WTC11 (cell line): ENCODE measurements at regions not wholly inside any gene's neighbourhood (a gene's known extent, or its start where the extent isn't known, plus 50 kb on each side); places are given as distances from the start of the nearest gene placed in this dataset.

Source experiments
- ATAC-seq: fragments of 200-7000 bp; cut with Tn5 transposase; 2 replicates; pipeline ENCODE4 v1.10.0; 2021; ENCODE audit warnings: mild to moderate bottlenecking, moderate library complexity
- CTCF ChIA-PET: fragments of 300-600 bp; sonication (Branson Sonifier 250); formaldehyde crosslinking; loops from one replicate; lab custom pipeline; 2021; ENCODE audit warnings: antibody characterized with exemption; lab: Charles Lee
- POLR2A ChIA-PET: fragments of 350-600 bp; sonication (Branson Sonifier 250); formaldehyde crosslinking; loops from one replicate; lab custom pipeline; 2021; ENCODE audit warnings: antibody characterized with exemption; lab: Charles Lee
- DNase-seq: peaks from one replicate; pipeline ENCODE4 v3.0.0; 2021; ENCODE audit warnings: low spot score
- H3K27ac Mint-ChIP-seq: 2 replicates; pipeline ENCODE4 v1.8.0; 2021; ENCODE audit warnings: mixed read lengths
- H3K27me3 Mint-ChIP-seq: 2 replicates; pipeline ENCODE4 v1.8.0; 2021; ENCODE audit warnings: low read depth, mild to moderate bottlenecking, moderate library complexity, mixed read lengths
- H3K36me3 Mint-ChIP-seq: 2 replicates; pipeline ENCODE4 v1.8.0; 2021; ENCODE audit warnings: mixed read lengths
- H3K4me1 Mint-ChIP-seq: 2 replicates; pipeline ENCODE4 v1.8.0; 2022; ENCODE audit warnings: mixed read lengths
- H3K4me3 Mint-ChIP-seq: 2 replicates; pipeline ENCODE4 v1.8.0; 2021; ENCODE audit warnings: mild to moderate bottlenecking, moderate library complexity, mixed read lengths
- H3K9me3 Mint-ChIP-seq: 2 replicates; pipeline ENCODE4 v1.8.0; 2021; ENCODE audit warnings: mixed read lengths
- ELF4 ChIP-seq: sonication (generic); formaldehyde crosslinking; IDR thresholded peaks from 2 replicates; pipeline ENCODE4 v1.8.1; 2022; ENCODE audit warnings: low read depth, mild to moderate bottlenecking, moderate library complexity, missing genetic modification reagents
- ERG ChIP-seq: fragments of 250-450 bp; sonication (Bioruptor Pico); IDR thresholded peaks from 2 replicates; pipeline ENCODE4 v1.8.0; 2021; ENCODE audit warnings: mild to moderate bottlenecking
- GABPB1 ChIP-seq: sonication (generic); formaldehyde crosslinking; IDR thresholded peaks from 2 replicates; pipeline ENCODE4 v1.8.1; 2023; ENCODE audit warnings: mild to moderate bottlenecking, missing genetic modification reagents
- IRF2 ChIP-seq: sonication (generic); formaldehyde crosslinking; IDR thresholded peaks from 2 replicates; pipeline ENCODE4 v1.8.0; 2022; ENCODE audit warnings: low read depth, missing genetic modification reagents, borderline replicate concordance
- JAZF1 ChIP-seq: fragments of 250-450 bp; sonication (Bioruptor Pico); IDR thresholded peaks from 2 replicates; pipeline ENCODE4 v1.9.0; 2021; ENCODE audit warnings: moderate library complexity, mild to moderate bottlenecking, inconsistent platforms
- JUN ChIP-seq: sonication (generic); formaldehyde crosslinking; IDR thresholded peaks from 2 replicates; pipeline ENCODE4 v1.8.0; 2023; ENCODE audit warnings: mild to moderate bottlenecking, missing genetic modification reagents
- NFATC4 ChIP-seq: fragments of 250-450 bp; sonication (Bioruptor Pico); IDR thresholded peaks from 2 replicates; pipeline ENCODE4 v1.9.0; 2021; ENCODE audit warnings: mild to moderate bottlenecking
- NFYB ChIP-seq: sonication (generic); formaldehyde crosslinking; conservative IDR thresholded peaks from 2 replicates; pipeline ENCODE4 v1.8.0; 2022; ENCODE audit warnings: low read depth, missing genetic modification reagents
- NR3C1 ChIP-seq: sonication (generic); formaldehyde crosslinking; conservative IDR thresholded peaks from 2 replicates; pipeline ENCODE4 v1.8.1; 2023; ENCODE audit warnings: low read depth, mild to moderate bottlenecking, missing genetic modification reagents
- OVOL2 ChIP-seq: fragments of 250-450 bp; sonication (Bioruptor Pico); IDR thresholded peaks from 2 replicates; pipeline ENCODE4 v1.9.0; 2021; ENCODE audit warnings: mild to moderate bottlenecking, borderline replicate concordance
- PRDM15 ChIP-seq: sonication (generic); formaldehyde crosslinking; IDR thresholded peaks from 2 replicates; pipeline ENCODE4 v1.8.0; 2022; ENCODE audit warnings: missing genetic modification reagents
- PRRX2 ChIP-seq: fragments of 250-450 bp; sonication (Bioruptor Pico); IDR thresholded peaks from 2 replicates; pipeline ENCODE4 v1.8.0; 2021; ENCODE audit warnings: mild to moderate bottlenecking
- SMAD3 ChIP-seq: sonication (generic); formaldehyde crosslinking; IDR thresholded peaks from 2 replicates; pipeline ENCODE4 v1.8.0; 2022; ENCODE audit warnings: missing genetic modification reagents, mild to moderate bottlenecking, borderline replicate concordance
- TCF7 ChIP-seq: sonication (generic); formaldehyde crosslinking; IDR thresholded peaks from 2 replicates; pipeline ENCODE4 v1.8.0; 2022; ENCODE audit warnings: mild to moderate bottlenecking, low read depth, missing genetic modification reagents, moderate library complexity
- TEAD4 ChIP-seq: sonication (generic); formaldehyde crosslinking; IDR thresholded peaks from 2 replicates; pipeline ENCODE4 v1.8.0; 2022; ENCODE audit warnings: mild to moderate bottlenecking, missing genetic modification reagents
- USF2 ChIP-seq: sonication (generic); formaldehyde crosslinking; IDR thresholded peaks from 2 replicates; pipeline ENCODE4 v1.8.1; 2023; ENCODE audit warnings: mild to moderate bottlenecking, missing genetic modification reagents, moderate library complexity
- ZNF317 ChIP-seq: sonication (generic); formaldehyde crosslinking; IDR thresholded peaks from 2 replicates; pipeline ENCODE4 v1.8.1; 2023; ENCODE audit warnings: low read depth, mild to moderate bottlenecking, moderate library complexity, missing genetic modification reagents, borderline replicate concordance
- ZNF396 ChIP-seq: fragments of 250-450 bp; sonication (Bioruptor Pico); IDR thresholded peaks from 2 replicates; pipeline ENCODE4 v1.8.0; 2021; ENCODE audit warnings: mild to moderate bottlenecking, moderate library complexity, borderline replicate concordance
- ZNF416 ChIP-seq: fragments of 250-450 bp; sonication (Bioruptor Pico); IDR thresholded peaks from 2 replicates; pipeline ENCODE4 v1.9.0; 2021; ENCODE audit warnings: mild to moderate bottlenecking, inconsistent platforms
- ZNF423 ChIP-seq: fragments of 250-450 bp; sonication (Bioruptor Pico); IDR thresholded peaks from 2 replicates; pipeline ENCODE4 v2.1.2; 2022; ENCODE audit warnings: mild to moderate bottlenecking, moderate library complexity
- TF ChIP-seq, protein P1 (sequence below): fragments of 250-450 bp; sonication (Bioruptor Pico); IDR thresholded peaks from 2 replicates; pipeline ENCODE4 v1.9.0; 2021; ENCODE audit warnings: mild to moderate bottlenecking
- TF ChIP-seq, protein P2 (sequence below): sonication (generic); formaldehyde crosslinking; IDR thresholded peaks from 2 replicates; pipeline ENCODE4 v1.8.1; 2023; ENCODE audit warnings: mild to moderate bottlenecking, missing genetic modification reagents
- TF ChIP-seq, protein P3 (sequence below): fragments of 250-450 bp; sonication (Bioruptor Pico); IDR thresholded peaks from 2 replicates; pipeline ENCODE4 v1.9.0; 2021; ENCODE audit warnings: moderate library complexity, mild to moderate bottlenecking, inconsistent platforms, borderline replicate concordance
- TF ChIP-seq, protein P4 (sequence below): sonication (generic); formaldehyde crosslinking; IDR thresholded peaks from 2 replicates; pipeline ENCODE4 v1.8.1; 2022; ENCODE audit warnings: missing genetic modification reagents, borderline replicate concordance

DNA sequence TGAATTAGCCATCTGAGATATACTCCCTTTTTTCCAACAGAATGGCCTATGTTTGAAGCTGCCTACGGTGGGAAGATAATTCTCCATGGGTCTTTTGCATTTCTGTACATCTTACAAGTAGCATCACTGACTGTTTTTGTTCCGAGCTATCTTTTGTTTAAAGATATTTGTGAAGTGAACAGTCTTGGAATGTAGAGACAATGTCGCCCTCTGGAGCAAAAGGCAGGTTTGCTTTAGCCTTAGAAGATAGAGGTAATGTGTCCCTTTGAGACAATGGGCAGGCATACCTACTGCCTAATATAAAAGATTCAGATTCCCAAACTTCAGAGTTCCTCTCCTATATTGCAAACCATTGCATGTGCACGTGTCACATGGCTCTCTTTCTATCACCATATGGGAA, 347.8 kb upstream of the CNR1 start:
- no peaks in the 10 kb centered on the region for H3K27me3 Mint-ChIP-seq
- CTCF ChIA-PET, result no interaction called here
- DNase-seq, result no peak
- peaks cover 10% of the 10 kb centered on the region for H3K36me3 Mint-ChIP-seq
- no peak for ATAC-seq
- H3K4me1 Mint-ChIP-seq, result 0 out of 2 replicates have a peak, but pooled peaks cover 3% of the 10 kb centered on the region
- TF ChIP-seq JAZF1 (CRISPR knock-in tag) (no peak), SMAD3 (CRISPR knock-in tag) (no peak), TCF7 (CRISPR knock-in tag) (no peak), USF2 (CRISPR knock-in tag) (no peak), PRRX2 (CRISPR knock-in tag) (no peak), NR3C1 (CRISPR knock-in tag) (no peak), ZNF416 (CRISPR knock-in tag) (no peak), ELF4 (no peak)
- POLR2A ChIA-PET, result no interaction called here
- H3K27ac Mint-ChIP-seq, result no peak overlapping the region
- no peak overlapping the region for H3K4me3 Mint-ChIP-seq
- H3K9me3 Mint-ChIP-seq, result peaks cover 29% of the 10 kb centered on the region

GRCh38 chr6:88513471-88513870, 347.3 kb upstream of the CNR1 start:
- CTCF ChIA-PET, result no interaction called here
- DNase-seq (no peak), ATAC-seq (no peak)
- POLR2A ChIA-PET, result no interaction called here
- Mint-ChIP-seq H3K36me3 (peaks cover 12% of the 10 kb centered on the region), H3K27ac (no peak overlapping the region), H3K4me1 (0 out of 2 replicates have a peak, but pooled peaks cover 3% of the 10 kb centered on the region), H3K27me3 (no peaks in the 10 kb centered on the region), H3K9me3 (peaks cover 31% of the 10 kb centered on the region), H3K4me3 (no peak overlapping the region)
- no peak for TF ChIP-seq ZNF396 (CRISPR knock-in tag)
- TF ChIP-seq ZNF423, result no peak
- TF ChIP-seq NFATC4 (CRISPR knock-in tag), result no peak
- TF ChIP-seq, protein P1, sequence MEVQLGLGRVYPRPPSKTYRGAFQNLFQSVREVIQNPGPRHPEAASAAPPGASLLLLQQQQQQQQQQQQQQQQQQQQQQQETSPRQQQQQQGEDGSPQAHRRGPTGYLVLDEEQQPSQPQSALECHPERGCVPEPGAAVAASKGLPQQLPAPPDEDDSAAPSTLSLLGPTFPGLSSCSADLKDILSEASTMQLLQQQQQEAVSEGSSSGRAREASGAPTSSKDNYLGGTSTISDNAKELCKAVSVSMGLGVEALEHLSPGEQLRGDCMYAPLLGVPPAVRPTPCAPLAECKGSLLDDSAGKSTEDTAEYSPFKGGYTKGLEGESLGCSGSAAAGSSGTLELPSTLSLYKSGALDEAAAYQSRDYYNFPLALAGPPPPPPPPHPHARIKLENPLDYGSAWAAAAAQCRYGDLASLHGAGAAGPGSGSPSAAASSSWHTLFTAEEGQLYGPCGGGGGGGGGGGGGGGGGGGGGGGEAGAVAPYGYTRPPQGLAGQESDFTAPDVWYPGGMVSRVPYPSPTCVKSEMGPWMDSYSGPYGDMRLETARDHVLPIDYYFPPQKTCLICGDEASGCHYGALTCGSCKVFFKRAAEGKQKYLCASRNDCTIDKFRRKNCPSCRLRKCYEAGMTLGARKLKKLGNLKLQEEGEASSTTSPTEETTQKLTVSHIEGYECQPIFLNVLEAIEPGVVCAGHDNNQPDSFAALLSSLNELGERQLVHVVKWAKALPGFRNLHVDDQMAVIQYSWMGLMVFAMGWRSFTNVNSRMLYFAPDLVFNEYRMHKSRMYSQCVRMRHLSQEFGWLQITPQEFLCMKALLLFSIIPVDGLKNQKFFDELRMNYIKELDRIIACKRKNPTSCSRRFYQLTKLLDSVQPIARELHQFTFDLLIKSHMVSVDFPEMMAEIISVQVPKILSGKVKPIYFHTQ (CRISPR knock-in tag), result no peak
- TF ChIP-seq, protein P2, sequence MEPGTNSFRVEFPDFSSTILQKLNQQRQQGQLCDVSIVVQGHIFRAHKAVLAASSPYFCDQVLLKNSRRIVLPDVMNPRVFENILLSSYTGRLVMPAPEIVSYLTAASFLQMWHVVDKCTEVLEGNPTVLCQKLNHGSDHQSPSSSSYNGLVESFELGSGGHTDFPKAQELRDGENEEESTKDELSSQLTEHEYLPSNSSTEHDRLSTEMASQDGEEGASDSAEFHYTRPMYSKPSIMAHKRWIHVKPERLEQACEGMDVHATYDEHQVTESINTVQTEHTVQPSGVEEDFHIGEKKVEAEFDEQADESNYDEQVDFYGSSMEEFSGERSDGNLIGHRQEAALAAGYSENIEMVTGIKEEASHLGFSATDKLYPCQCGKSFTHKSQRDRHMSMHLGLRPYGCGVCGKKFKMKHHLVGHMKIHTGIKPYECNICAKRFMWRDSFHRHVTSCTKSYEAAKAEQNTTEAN (CRISPR knock-in tag), result no peak
- TF ChIP-seq TEAD4 (CRISPR knock-in tag), result no peak
- no peak for TF ChIP-seq NFYB
- TF ChIP-seq OVOL2, result no peak
- no peak for TF ChIP-seq JUN
- TF ChIP-seq, protein P3, sequence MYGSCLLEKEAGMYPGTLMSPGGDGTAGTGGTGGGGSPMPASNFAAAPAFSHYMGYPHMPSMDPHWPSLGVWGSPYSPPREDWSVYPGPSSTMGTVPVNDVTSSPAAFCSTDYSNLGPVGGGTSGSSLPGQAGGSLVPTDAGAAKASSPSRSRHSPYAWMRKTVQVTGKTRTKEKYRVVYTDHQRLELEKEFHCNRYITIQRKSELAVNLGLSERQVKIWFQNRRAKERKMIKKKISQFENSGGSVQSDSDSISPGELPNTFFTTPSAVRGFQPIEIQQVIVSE (CRISPR knock-in tag), result no peak
- TF ChIP-seq PRDM15 (CRISPR knock-in tag), result no peak
- TF ChIP-seq ERG (CRISPR knock-in tag), result no peak
- TF ChIP-seq, protein P4, sequence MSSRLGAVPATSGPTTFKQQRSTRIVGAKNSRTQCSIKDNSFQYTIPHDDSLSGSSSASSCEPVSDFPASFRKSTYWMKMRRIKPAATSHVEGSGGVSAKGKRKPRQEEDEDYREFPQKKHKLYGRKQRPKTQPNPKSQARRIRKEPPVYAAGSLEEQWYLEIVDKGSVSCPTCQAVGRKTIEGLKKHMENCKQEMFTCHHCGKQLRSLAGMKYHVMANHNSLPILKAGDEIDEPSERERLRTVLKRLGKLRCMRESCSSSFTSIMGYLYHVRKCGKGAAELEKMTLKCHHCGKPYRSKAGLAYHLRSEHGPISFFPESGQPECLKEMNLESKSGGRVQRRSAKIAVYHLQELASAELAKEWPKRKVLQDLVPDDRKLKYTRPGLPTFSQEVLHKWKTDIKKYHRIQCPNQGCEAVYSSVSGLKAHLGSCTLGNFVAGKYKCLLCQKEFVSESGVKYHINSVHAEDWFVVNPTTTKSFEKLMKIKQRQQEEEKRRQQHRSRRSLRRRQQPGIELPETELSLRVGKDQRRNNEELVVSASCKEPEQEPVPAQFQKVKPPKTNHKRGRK, result no peak
- no peak for TF ChIP-seq ZNF317
- no peak for TF ChIP-seq IRF2 (CRISPR knock-in tag)
- no peak for TF ChIP-seq GABPB1 (CRISPR knock-in tag)
